ENCODE measurements at regions not wholly inside any gene's neighbourhood (a gene's known extent, or its start where the extent isn't known, plus 50 kb on each side); places are given as distances from the start of the nearest gene placed in this dataset.

DNA sequence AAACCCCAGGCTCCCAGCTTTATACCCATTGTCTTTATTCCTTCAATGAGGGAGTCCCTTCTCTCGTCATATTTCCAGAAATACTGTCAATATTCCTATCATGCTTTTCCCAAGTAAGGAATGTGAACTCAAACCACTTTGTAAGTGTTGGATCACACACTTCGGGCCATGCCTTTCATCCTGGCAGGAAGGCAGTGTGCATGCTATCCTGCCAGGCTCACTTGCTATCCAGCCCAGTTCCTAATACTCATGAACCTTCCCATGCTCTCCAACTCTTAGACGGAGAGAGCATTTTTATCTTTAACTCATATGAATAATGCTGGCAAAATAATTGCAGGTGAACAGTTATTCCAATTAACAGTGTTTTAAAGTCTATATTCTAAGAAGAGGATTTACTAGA is 639.9 kb upstream of the ACO1 start:
- TF ChIP-seq ZNF274 (IDR thresholded peaks at IDR 0.05; ENCODE audit: low read depth, low read length), result no peak
- TF ChIP-seq YY1 (IDR thresholded peaks at IDR 0.05; ENCODE audit: insufficient read depth, insufficient read length), result no peak

Measured in NT2/D1 (cell line).